ENCODE measurements at regions not wholly inside any gene's neighbourhood (a gene's known extent, or its start where the extent isn't known, plus 50 kb on each side); places are given as distances from the start of the nearest gene placed in this dataset.
"Not testable (repeated sequence)": the region's sequence is repeated elsewhere in the genome, so short reads cannot be mapped to it uniquely, and the experiment has no call there.

- DNase-seq = no peak
Observed at GRCh38 chr14:45705940-45706534, 453.0 kb upstream of the MIS18BP1 start.

GRCh38 chr14:45699471-45699870 lies 446.5 kb upstream of the MIS18BP1 start:
- no peak for DNase-seq

GRCh38 chr14:45698462-45699134 lies 445.6 kb upstream of the MIS18BP1 start:
- peak; percentile 10 for DNase-seq

- no peak for DNase-seq
Observed at GRCh38 chr14:45686771-45687170, 433.8 kb upstream of the MIS18BP1 start.

GRCh38 chr14:45680531-45680930 lies 427.5 kb upstream of the MIS18BP1 start:
- no peak for DNase-seq

GRCh38 chr14:45679853-45680252 lies 426.9 kb upstream of the MIS18BP1 start:
- DNase-seq = no peak

- DNase-seq = no peak
Observed at GRCh38 chr14:45678163-45678562, 425.2 kb upstream of the MIS18BP1 start.

GRCh38 chr14:45673420-45673819 lies 420.4 kb upstream of the MIS18BP1 start:
- no peak for DNase-seq

- no peak for DNase-seq
Observed at GRCh38 chr14:45664668-45665356, 411.8 kb upstream of the MIS18BP1 start.

GRCh38 chr14:45658917-45659299 lies 405.9 kb upstream of the MIS18BP1 start:
- no peak for DNase-seq

GRCh38 chr14:45658226-45658916 lies 405.4 kb upstream of the MIS18BP1 start:
- DNase-seq = no peak

GRCh38 chr14:45651890-45652289 lies 398.9 kb upstream of the MIS18BP1 start:
- no peak for DNase-seq

- DNase-seq = no peak
Observed at GRCh38 chr14:45650754-45651153, 397.8 kb upstream of the MIS18BP1 start.

GRCh38 chr14:45649051-45649450 lies 396.0 kb upstream of the MIS18BP1 start:
- DNase-seq = no peak

GRCh38 chr14:45641541-45641940 lies 388.5 kb upstream of the MIS18BP1 start:
- DNase-seq = no peak

- DNase-seq = not testable (repeated sequence)
Observed at GRCh38 chr14:45634651-45635441, 381.8 kb upstream of the MIS18BP1 start.

GRCh38 chr14:45633220-45633984 lies 380.4 kb upstream of the MIS18BP1 start:
- no peak for DNase-seq

GRCh38 chr14:45621731-45622130 lies 368.7 kb upstream of the MIS18BP1 start:
- no peak for DNase-seq

- no peak for DNase-seq
Observed at GRCh38 chr14:45619831-45620230, 366.8 kb upstream of the MIS18BP1 start.

- DNase-seq = no peak
Observed at GRCh38 chr14:45610318-45610717, 357.3 kb upstream of the MIS18BP1 start.

GRCh38 chr14:45587142-45587541 lies 334.1 kb upstream of the MIS18BP1 start:
- no peak for DNase-seq

- DNase-seq = no peak
Observed at GRCh38 chr14:45559626-45560025, 306.6 kb upstream of the MIS18BP1 start.

Data from NCI-H2029 (cell line).